Posterior cingulate gyrus (tissue), 11 donors: ENCODE measurements at regions not wholly inside any gene's neighbourhood (a gene's known extent, or its start where the extent isn't known, plus 50 kb on each side); places are given as distances from the start of the nearest gene placed in this dataset.
"Not testable (repeated sequence)": the region's sequence is repeated elsewhere in the genome, so short reads cannot be mapped to it uniquely, and the experiment has no call there.

Experiments
- DNase-seq, 10 donors: peaks; one replicate each; pipeline versions ENCODE4 v3.0.0 to v3.0.0-alpha.2; 2020 to 2021; ENCODE audit warnings: mixed read lengths in 3 of 10
- intact Hi-C: fragments of 100-400 bp; cut with DNase I; formaldehyde crosslinking; loops from one replicate; pipeline ENCODE4 v1.15.1; 2023

DNA sequence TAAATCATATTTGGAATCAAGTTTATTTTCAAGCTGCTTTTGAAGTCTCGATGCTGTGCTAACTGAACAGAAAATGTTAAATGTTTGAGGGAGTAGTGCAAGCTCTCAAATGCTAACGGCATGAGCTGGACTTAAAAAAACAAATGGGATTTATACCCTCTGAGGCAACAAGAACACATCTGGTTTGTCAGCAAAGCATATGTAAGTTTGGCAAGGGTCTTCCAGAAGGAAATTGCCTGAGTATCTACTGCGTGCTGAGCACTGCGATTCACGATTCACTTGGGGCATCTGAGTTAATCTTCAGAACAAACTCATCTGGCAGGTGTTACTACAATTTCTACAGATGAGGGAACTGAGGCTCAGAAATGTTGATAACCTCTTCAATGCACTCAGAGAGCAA is 98.4 kb upstream of the C9orf72 start:
- DNase-seq: no peak
- intact Hi-C loops: no loop called here

DNA sequence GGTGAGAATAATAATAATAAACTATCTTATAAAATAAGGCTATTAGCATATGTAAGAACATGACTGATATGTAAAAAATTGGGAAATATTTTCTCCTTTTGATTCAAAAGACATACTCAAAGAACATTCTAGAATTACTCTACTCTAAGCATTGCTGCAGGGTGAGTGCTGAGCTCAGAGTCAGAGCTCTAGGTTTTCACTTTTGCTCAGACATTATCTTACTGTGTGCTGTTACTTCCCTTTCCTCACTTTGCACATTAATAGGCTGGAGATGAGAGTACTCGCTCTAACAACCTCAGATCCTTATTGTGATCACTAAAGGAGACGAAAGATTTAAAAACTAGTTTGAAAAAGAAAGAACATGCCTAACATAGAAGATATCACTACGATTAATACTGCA is 99.4 kb upstream of the C9orf72 start:
- intact Hi-C loops: no loop called here
- no peak for DNase-seq

- no peak for DNase-seq
- intact Hi-C loops: no loop called here
Observed at GRCh38 chr9:27673641-27674040, 100.4 kb upstream of the C9orf72 start.

GRCh38 chr9:27675354-27675753 is 102.1 kb upstream of the C9orf72 start:
- no peak for DNase-seq
- intact Hi-C loops: no loop called here

- intact Hi-C loops: no loop called here
- no peak for DNase-seq
Observed at GRCh38 chr9:27676827-27677226, 103.5 kb upstream of the C9orf72 start.

GRCh38 chr9:27679338-27679737 is 106.1 kb upstream of the C9orf72 start:
- no peak for DNase-seq

GRCh38 chr9:27683181-27683580 is 109.9 kb upstream of the C9orf72 start:
- intact Hi-C loops: no loop called here
- no peak for DNase-seq

More at GRCh38 chr9:27679338-27679737, 106.1 kb upstream of the C9orf72 start:
- intact Hi-C loops: no loop called here

DNA sequence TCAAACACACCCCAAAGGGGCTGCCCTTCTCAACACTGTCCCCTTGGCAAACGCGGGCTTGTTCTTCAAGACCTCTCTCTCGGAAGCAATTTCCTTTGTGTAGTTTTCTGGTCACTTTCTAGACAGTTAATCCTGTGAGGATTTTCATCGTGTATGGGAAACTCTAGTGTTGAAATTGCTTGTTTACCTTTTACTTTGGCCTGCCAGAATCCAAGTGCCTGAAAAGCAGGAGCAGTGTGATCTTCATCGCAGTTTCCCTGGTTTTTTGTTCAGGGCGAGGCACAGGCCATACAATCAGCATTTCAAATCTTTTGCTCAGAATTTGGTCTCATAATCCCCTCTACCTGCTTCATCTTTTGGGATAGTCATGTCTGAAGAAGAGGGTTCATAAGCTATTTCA is 115.7 kb upstream of the C9orf72 start:
- intact Hi-C loops: no loop called here
- DNase-seq: no peak

GRCh38 chr9:27690816-27691215 is 117.5 kb upstream of the C9orf72 start:
- intact Hi-C loops, DNase-seq: not testable (repeated sequence)

DNA sequence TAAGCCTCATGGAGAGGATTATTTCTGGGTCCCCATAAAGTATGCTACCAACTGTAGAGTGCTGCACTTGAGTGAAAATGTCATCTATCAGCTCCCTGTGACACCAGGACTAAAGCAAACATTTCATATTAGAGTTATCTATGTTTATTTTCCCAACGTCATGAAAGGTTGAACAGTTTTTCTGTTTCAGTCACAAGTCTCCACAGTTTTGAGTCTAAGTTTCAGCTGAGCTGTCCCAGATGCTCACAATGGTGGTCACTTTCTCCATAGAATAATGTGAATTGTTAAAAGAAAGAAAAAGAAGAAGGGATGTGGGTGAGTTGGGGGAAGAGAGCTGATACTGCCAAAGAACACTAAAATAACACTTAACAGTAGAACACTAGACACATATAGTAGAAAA is 126.3 kb upstream of the C9orf72 start:
- intact Hi-C loops: no loop called here
- DNase-seq: no peak

DNA sequence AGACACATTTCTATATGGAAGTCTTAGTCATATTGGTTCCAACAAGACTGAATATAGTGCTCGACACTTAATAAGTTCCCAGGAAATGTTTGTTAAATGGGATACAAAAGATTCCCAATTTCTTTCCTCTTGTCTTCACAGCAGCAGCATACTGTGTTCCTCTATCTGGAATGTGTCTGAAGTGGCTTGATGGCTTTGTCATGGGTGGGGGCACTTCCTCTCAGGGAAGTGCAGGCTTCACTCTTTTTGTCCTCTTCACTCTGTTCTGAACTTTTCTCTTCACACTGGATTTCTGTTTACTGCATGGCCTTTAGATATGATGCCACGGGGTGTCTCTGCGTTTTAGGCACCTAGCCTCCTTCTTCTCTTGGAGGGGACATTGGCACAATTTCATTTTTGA is 127.7 kb upstream of the C9orf72 start:
- intact Hi-C loops: no loop called here
- DNase-seq: no peak

DNA sequence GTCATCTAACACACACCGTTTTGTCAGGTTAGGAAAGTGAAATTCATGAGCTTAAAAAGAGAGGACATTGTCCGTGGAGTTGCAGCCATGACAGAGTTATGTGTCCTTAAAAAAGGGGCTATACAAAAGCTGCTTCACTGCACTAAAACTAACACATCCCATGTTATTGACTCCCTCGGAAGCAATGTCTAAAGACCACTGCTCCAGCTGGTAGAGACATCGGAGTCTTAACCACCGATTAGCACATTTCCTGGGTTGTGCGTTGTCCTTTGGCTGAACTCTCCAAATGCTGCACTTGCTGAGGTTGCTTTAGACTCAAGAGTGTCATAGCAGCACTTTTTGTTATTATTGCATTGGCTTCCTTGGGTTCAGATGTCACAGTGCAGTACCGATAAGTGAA is 128.3 kb upstream of the C9orf72 start:
- DNase-seq: no peak
- intact Hi-C loops: no loop called here

GRCh38 chr9:27703216-27703980 is 130.1 kb upstream of the C9orf72 start:
- no peak for DNase-seq
- intact Hi-C loops: no loop called here

DNA sequence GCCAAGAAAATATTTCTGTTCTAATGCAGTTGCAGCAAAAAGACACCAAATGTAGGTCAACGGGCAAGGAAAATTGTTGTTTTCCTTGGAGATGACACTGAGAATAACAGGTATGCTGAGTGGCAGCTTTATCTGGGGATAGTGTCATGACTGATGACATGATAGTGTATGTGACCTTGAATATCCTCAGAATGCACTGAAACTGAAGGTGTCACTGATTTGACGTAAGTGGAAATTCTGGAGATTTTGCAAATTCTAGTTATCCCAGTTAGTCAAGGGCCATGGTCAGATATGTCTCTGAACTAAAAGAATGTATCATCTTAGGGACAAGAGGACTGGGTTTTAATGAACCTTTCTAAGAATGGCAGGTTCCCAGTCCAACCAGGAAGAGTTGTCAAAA is 138.0 kb upstream of the C9orf72 start:
- DNase-seq: no peak
- intact Hi-C loops: no loop called here

DNA sequence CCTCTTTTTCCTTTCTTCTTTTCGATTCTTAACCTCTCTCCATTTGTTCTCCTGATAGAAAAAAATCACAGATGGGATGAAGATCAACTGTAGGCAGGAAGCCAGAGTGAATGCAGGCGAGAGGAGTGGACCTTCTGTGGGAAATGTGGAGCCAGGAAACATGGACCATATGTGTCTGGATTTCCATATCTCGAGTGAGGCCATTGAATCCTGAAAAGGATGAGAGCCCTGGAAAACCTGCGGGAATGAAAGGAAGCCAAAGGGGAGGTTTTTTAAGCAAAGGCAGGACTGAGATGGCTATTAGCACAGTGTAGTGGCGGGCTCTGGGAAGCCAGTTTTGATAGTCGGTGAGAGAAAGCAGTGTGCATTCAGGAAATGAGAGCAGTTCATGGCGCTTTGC is 139.5 kb upstream of the C9orf72 start:
- intact Hi-C loops: no loop called here
- DNase-seq: no peak

DNA sequence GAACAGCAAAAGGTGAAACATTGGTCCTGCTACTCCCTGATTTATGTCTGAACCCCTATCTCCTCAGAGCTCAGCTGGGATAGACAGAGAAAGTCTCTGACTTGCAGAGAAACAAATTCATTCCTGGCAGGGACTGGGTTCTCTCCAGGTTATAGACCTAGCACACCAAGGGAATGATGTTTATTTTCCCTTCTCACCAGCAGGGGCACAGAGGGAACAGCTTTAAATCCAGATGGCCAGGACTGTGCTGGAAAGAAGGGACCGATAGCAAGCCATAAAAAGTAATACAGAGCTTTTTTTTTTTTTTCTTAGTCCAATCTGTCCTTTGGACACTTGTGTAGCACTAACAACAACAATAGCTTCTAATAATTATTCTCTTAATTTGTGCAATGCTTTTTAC is 141.1 kb upstream of the C9orf72 start:
- DNase-seq: no peak
- intact Hi-C loops: no loop called here

DNA sequence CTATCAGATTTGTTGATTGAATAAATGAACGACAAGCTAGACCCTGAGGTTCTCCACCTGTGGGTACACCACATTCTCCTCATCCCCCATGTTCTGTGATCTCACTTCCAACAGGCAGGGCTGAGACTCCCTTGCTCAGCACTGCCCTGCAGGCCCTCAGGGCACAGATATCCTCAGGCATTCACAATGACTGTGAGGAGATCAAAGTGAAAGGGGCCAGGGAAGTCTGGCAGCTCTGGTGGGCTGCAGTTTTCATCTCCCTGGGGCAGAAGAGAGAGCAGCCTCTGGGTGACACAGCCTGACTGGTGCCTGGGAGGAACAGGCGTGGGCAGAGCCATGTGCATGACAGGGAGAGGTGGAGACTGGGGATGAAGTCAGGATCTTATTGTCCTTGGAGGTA is 142.4 kb upstream of the C9orf72 start:
- intact Hi-C loops: no loop called here
- DNase-seq: no peak

GRCh38 chr9:27717991-27718390 is 144.7 kb upstream of the C9orf72 start:
- DNase-seq: no peak
- intact Hi-C loops: no loop called here

DNA sequence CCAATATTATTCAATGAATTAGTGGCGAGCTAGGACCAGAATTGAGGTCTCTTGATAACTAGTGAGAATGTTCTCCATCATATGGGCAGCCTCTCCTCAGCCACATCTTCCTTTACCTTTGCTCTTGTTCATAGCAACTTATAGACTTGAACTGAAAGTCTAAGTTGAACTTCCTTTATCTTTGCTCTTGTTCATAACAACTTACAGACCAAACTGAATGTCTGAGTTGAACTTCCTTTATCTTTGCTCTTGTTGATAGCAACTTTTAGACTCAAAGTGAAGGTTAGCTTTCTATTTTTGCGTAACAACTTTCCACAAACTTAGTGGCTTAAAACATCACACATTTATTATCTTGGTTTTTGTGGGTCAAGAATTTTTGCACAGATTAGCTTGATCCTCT is 146.4 kb upstream of the C9orf72 start:
- intact Hi-C loops: loop anchor here (10.0 kb wide), 3 partner anchors 145 to 1495 kb away; partner anchors contain the start of genes C9orf72 and LINGO2
- DNase-seq: no peak

DNA sequence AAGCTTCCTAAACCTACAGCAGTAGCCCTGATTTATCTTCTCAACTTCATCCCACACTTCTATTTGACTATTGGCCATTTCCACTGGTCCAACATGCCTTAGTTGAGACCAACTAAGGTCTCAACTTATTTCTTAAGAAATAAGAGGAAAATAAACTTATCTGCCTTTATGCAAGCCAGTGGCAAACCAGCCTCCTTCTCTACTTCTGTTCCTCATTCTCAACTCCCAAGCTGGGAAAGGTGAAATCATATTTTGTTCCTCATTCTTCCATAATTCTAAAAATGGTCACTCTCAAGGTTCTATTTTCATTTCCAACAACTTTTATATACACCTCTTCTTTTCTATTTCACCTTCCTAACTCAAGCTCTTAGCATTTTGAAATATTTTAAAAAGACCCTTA is 149.6 kb upstream of the C9orf72 start:
- DNase-seq: no peak
- intact Hi-C loops: loop anchor here (10.0 kb wide), 3 partner anchors 148 to 1492 kb away; partner anchors contain the start of genes C9orf72 and LINGO2

- peak in 8 of 10 donors; percentile 34 to 91 (median 67) for DNase-seq
Observed at GRCh38 chr9:27726244-27727081, 153.2 kb upstream of the C9orf72 start.

DNA sequence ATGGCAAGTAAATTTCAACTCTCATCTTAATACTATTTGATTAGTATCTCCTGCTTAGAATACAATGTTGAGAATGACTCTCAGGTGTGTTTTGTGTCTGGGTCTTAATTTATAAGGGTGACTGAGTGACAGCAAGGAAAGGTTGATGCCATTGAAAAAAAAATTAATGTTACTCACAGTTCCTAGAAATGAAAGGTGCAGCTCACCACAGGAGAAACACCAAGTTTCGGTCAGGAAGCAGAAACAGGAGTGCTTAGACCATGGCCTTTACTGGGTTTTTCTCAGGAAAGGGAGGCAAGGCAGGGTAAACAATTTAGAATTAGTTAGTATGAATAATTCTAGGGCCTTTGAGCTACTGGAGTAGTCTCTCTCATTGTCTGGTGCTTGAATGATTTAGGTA is 159.2 kb upstream of the C9orf72 start:
- DNase-seq: no peak
- intact Hi-C loops: no loop called here

More at GRCh38 chr9:27726244-27727081, 153.2 kb upstream of the C9orf72 start:
- intact Hi-C loops: loop anchor here (10.0 kb wide), 3 partner anchors 152 to 1488 kb away; partner anchors contain the start of genes C9orf72 and LINGO2
